ENCODE measurements at regions not wholly inside any gene's neighbourhood (a gene's known extent, or its start where the extent isn't known, plus 50 kb on each side); places are given as distances from the start of the nearest gene placed in this dataset.

- BruUV-seq (replicated peaks): no TSS peak
- intact Hi-C loops (cut with micrococcal nuclease; ENCODE audit: unreplicated experiment): no loop called here
Observed at GRCh38 chr1:65486613-65487012, 66.1 kb downstream of the LEPR start.

GRCh38 chr1:65489481-65489880, 69.0 kb downstream of the LEPR start:
- H2AFZ ChIP-seq (ENCODE audit: low read length): no peak overlapping the region
- H3K79me2 ChIP-seq (ENCODE audit: insufficient read depth, low read depth, low read length): no peaks in the 10 kb centered on the region
- no peaks in the 10 kb centered on the region for H3K4me1 ChIP-seq (ENCODE audit: insufficient read depth, low read length, poor library complexity, severe bottlenecking)
- no peaks in the 10 kb centered on the region for H3K36me3 ChIP-seq (ENCODE audit: insufficient read depth, low read length)
- H3K4me3 ChIP-seq (ENCODE audit: low read depth, low read length, poor library complexity, severe bottlenecking): no peak overlapping the region
- no TSS peak for BruUV-seq (replicated peaks)
- no peak for DNase-seq (ENCODE audit: low spot score)
- TF ChIP-seq, protein P1, sequence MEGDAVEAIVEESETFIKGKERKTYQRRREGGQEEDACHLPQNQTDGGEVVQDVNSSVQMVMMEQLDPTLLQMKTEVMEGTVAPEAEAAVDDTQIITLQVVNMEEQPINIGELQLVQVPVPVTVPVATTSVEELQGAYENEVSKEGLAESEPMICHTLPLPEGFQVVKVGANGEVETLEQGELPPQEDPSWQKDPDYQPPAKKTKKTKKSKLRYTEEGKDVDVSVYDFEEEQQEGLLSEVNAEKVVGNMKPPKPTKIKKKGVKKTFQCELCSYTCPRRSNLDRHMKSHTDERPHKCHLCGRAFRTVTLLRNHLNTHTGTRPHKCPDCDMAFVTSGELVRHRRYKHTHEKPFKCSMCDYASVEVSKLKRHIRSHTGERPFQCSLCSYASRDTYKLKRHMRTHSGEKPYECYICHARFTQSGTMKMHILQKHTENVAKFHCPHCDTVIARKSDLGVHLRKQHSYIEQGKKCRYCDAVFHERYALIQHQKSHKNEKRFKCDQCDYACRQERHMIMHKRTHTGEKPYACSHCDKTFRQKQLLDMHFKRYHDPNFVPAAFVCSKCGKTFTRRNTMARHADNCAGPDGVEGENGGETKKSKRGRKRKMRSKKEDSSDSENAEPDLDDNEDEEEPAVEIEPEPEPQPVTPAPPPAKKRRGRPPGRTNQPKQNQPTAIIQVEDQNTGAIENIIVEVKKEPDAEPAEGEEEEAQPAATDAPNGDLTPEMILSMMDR (conservative IDR thresholded peaks at IDR 0.05; ENCODE audit: low read length): no peak
- TF ChIP-seq EZH2phosphoT487 (IDR thresholded peaks at IDR 0.05; ENCODE audit: borderline replicate concordance, low read depth, low read length): no peak
- intact Hi-C loops (cut with micrococcal nuclease; ENCODE audit: unreplicated experiment): no loop called here
- no peak overlapping the region for H3K4me2 ChIP-seq (ENCODE audit: low read length)
- no peaks in the 10 kb centered on the region for H3K9me2 ChIP-seq (ENCODE audit: insufficient read depth, low read length)
- ChIA-PET CTCF (ENCODE audit: unreplicated experiment) (no interaction called here), POLR2A (no interaction called here)
- no peaks in the 10 kb centered on the region for H4K20me1 ChIP-seq (ENCODE audit: insufficient read depth, low read length)
- no peak overlapping the region for H3K27ac ChIP-seq (ENCODE audit: low read depth, low read length, poor library complexity, severe bottlenecking)
- H3K9me3 ChIP-seq (ENCODE audit: low read length): no peaks in the 10 kb centered on the region

More at GRCh38 chr1:65486613-65487012, 66.1 kb downstream of the LEPR start:
- POLR2A ChIA-PET: interaction anchor here (0.7 kb wide), 1 partner anchor 284 kb away, joined by 3 read pairs; no protein-coding TSS in a partner anchor
- Histone ChIP-seq H4K20me1 (ENCODE audit: insufficient read depth, low read length) (no peaks in the 10 kb centered on the region), H3K27ac (ENCODE audit: low read depth, low read length, poor library complexity, severe bottlenecking) (no peak overlapping the region), H3K9me3 (ENCODE audit: low read length) (no peaks in the 10 kb centered on the region), H3K4me1 (ENCODE audit: insufficient read depth, low read length, poor library complexity, severe bottlenecking) (no peaks in the 10 kb centered on the region), H2AFZ (ENCODE audit: low read length) (no peak overlapping the region), H3K9me2 (ENCODE audit: insufficient read depth, low read length) (no peaks in the 10 kb centered on the region), H3K4me2 (ENCODE audit: low read length) (no peak overlapping the region), H3K79me2 (ENCODE audit: insufficient read depth, low read depth, low read length) (no peaks in the 10 kb centered on the region), H3K36me3 (ENCODE audit: insufficient read depth, low read length) (no peaks in the 10 kb centered on the region), H3K4me3 (ENCODE audit: low read depth, low read length, poor library complexity, severe bottlenecking) (no peak overlapping the region)
- DNase-seq (ENCODE audit: low spot score): no peak
- TF ChIP-seq EZH2phosphoT487 (IDR thresholded peaks at IDR 0.05; ENCODE audit: borderline replicate concordance, low read depth, low read length): no peak
- TF ChIP-seq, protein P1 (conservative IDR thresholded peaks at IDR 0.05; ENCODE audit: low read length): no peak
- CTCF ChIA-PET (ENCODE audit: unreplicated experiment): no interaction called here

DNA sequence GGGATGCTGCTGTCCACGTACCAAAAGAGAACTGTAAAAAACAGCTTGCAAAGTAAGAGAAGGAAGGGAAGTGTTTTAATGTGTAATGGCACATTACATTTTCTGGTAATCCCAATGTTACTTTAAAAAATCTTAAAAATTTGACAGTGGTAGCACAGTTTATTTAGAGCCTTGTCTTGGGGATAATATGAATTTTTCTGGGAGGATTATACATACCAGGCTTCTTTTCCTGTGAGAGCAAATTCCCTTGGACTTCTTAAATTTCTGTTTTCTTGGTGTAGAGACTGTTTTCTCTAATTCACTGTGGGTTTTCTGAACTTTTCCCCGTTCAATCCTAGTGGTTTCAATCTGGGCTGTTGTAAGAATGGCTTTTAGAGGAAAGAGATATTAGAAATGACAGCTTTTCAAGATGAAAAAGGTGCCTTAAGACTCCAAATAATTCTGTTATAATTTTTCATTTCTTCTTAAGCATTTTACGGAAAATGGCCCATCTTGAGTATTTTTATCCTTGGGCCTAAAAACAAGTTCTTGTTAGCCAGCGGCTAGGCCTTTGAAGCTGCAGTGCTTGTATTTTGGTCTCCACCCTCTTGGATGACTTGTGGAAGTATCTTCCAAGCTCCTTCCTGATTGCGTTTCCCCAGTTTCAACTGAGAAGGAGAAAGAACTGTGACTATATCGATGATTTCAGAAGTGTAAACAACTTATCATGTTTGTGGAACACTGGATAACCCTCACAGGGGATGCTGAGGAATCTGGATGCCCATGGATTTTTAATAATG, 70.0 kb downstream of the LEPR start:
- H3K4me2 ChIP-seq (ENCODE audit: low read length): no peak overlapping the region
- no peaks in the 10 kb centered on the region for H3K79me2 ChIP-seq (ENCODE audit: insufficient read depth, low read depth, low read length)
- no peaks in the 10 kb centered on the region for H3K4me1 ChIP-seq (ENCODE audit: insufficient read depth, low read length, poor library complexity, severe bottlenecking)
- H3K4me3 ChIP-seq (ENCODE audit: low read depth, low read length, poor library complexity, severe bottlenecking): no peak overlapping the region
- no peak for TF ChIP-seq EZH2phosphoT487 (IDR thresholded peaks at IDR 0.05; ENCODE audit: borderline replicate concordance, low read depth, low read length)
- TF ChIP-seq, protein P1 (conservative IDR thresholded peaks at IDR 0.05; ENCODE audit: low read length): no peak
- BruUV-seq (replicated peaks): no TSS peak
- POLR2A ChIA-PET: interaction anchor here (0.6 kb wide), 1 partner anchor 1930 kb away, joined by 3 read pairs; no protein-coding TSS in a partner anchor
- no peaks in the 10 kb centered on the region for H3K9me3 ChIP-seq (ENCODE audit: low read length)
- CTCF ChIA-PET (ENCODE audit: unreplicated experiment): no interaction called here
- H4K20me1 ChIP-seq (ENCODE audit: insufficient read depth, low read length): no peaks in the 10 kb centered on the region
- H3K36me3 ChIP-seq (ENCODE audit: insufficient read depth, low read length): no peaks in the 10 kb centered on the region
- intact Hi-C loops (cut with micrococcal nuclease; ENCODE audit: unreplicated experiment): no loop called here
- H2AFZ ChIP-seq (ENCODE audit: low read length): no peak overlapping the region
- H3K27ac ChIP-seq (ENCODE audit: low read depth, low read length, poor library complexity, severe bottlenecking): no peak overlapping the region
- no peaks in the 10 kb centered on the region for H3K9me2 ChIP-seq (ENCODE audit: insufficient read depth, low read length)
- no peak for DNase-seq (ENCODE audit: low spot score)
